ENCODE measurements at regions not wholly inside any gene's neighbourhood (a gene's known extent, or its start where the extent isn't known, plus 50 kb on each side); places are given as distances from the start of the nearest gene placed in this dataset.

GRCh38 chr7:25580141-25580540 is 351.9 kb upstream of the NPVF start:
- DNase-seq (no peak), FAIRE-seq (no peak)
- no peak for TF ChIP-seq CTCF (IDR thresholded peaks at IDR 0.05; ENCODE audit: borderline replicate concordance, extremely low read depth, insufficient read depth)
- intact Hi-C loops (cut with DNase I) = no loop called here
- H3K4me1 ChIP-seq (ENCODE audit: control insufficient read depth in 2 of 3, insufficient read depth in 2 of 3, low read depth in 1 of 3, low read length in 3 of 3) = no peaks in the 10 kb centered on the region
- H3K9ac ChIP-seq (ENCODE audit: low read length in 3 of 3) = no peak overlapping the region
- H3K27me3 ChIP-seq (ENCODE audit: control insufficient read depth, insufficient read depth, low read length) = no peaks in the 10 kb centered on the region
- H3K36me3 ChIP-seq (ENCODE audit: control insufficient read depth in 2 of 3, insufficient read depth in 3 of 3, low read length in 3 of 3) = no peaks in the 10 kb centered on the region
- H3K27ac ChIP-seq (ENCODE audit: low read depth in 2 of 2, low read length in 2 of 2) = no peak overlapping the region
- no peak overlapping the region for H3K4me3 ChIP-seq (ENCODE audit: low read length in 3 of 3)
- H3K9me3 ChIP-seq (ENCODE audit: control insufficient read depth in 2 of 3, insufficient read depth in 1 of 3, low read length in 3 of 3) = no peaks in the 10 kb centered on the region

DNA sequence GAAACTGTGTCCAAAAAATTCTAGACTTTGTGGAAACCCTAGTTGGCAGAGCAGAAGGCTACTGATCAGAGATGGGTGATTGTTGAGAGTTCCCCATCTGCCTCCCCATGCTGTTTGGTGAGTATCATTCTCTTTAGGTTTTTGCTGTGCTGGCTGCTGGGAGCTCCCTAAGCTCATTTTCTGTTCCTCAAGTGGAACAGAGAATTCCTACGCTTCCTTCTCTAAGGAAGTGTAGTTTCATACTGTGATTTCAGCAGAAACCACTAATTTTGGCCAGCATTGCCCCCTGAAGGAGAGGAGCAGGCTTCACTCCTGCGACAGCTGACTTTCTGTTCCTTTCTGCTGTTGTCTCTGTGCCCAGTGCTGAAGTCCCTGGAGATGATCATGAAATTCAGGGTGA is 355.3 kb upstream of the NPVF start:
- no peak overlapping the region for H3K4me3 ChIP-seq (ENCODE audit: low read length in 3 of 3)
- FAIRE-seq (no peak), DNase-seq (no peak)
- no peak for TF ChIP-seq CTCF (IDR thresholded peaks at IDR 0.05; ENCODE audit: borderline replicate concordance, extremely low read depth, insufficient read depth)
- H3K27me3 ChIP-seq (ENCODE audit: control insufficient read depth, insufficient read depth, low read length) = no peaks in the 10 kb centered on the region
- intact Hi-C loops (cut with DNase I) = no loop called here
- H3K36me3 ChIP-seq (ENCODE audit: control insufficient read depth in 2 of 3, insufficient read depth in 3 of 3, low read length in 3 of 3) = no peaks in the 10 kb centered on the region
- H3K9me3 ChIP-seq (ENCODE audit: control insufficient read depth in 2 of 3, insufficient read depth in 1 of 3, low read length in 3 of 3) = no peaks in the 10 kb centered on the region
- H3K27ac ChIP-seq (ENCODE audit: low read depth in 2 of 2, low read length in 2 of 2) = no peak overlapping the region
- H3K4me1 ChIP-seq (ENCODE audit: control insufficient read depth in 2 of 3, insufficient read depth in 2 of 3, low read depth in 1 of 3, low read length in 3 of 3) = no peaks in the 10 kb centered on the region
- no peak overlapping the region for H3K9ac ChIP-seq (ENCODE audit: low read length in 3 of 3)

GRCh38 chr7:25584112-25584938 is 356.0 kb upstream of the NPVF start:
- no peaks in the 10 kb centered on the region for H3K27me3 ChIP-seq (ENCODE audit: control insufficient read depth, insufficient read depth, low read length)
- H3K36me3 ChIP-seq (ENCODE audit: control insufficient read depth in 2 of 3, insufficient read depth in 3 of 3, low read length in 3 of 3) = no peaks in the 10 kb centered on the region
- no peak for TF ChIP-seq CTCF (IDR thresholded peaks at IDR 0.05; ENCODE audit: borderline replicate concordance, extremely low read depth, insufficient read depth)
- H3K27ac ChIP-seq (ENCODE audit: low read depth in 2 of 2, low read length in 2 of 2) = no peak overlapping the region
- intact Hi-C loops (cut with DNase I) = no loop called here
- no peak overlapping the region for H3K9ac ChIP-seq (ENCODE audit: low read length in 3 of 3)
- H3K9me3 ChIP-seq (ENCODE audit: control insufficient read depth in 2 of 3, insufficient read depth in 1 of 3, low read length in 3 of 3) = no peaks in the 10 kb centered on the region
- DNase-seq (no peak), FAIRE-seq (no peak)
- H3K4me1 ChIP-seq (ENCODE audit: control insufficient read depth in 2 of 3, insufficient read depth in 2 of 3, low read depth in 1 of 3, low read length in 3 of 3) = no peaks in the 10 kb centered on the region
- no peak overlapping the region for H3K4me3 ChIP-seq (ENCODE audit: low read length in 3 of 3)

Measured in kidney (tissue), 13 donors.